Stimulated activated CD8-positive, alpha-beta memory T cell treated with anti-CD3 and anti-CD28 coated beads, Interleukin-2, amount 100 ng/mL, for 48 hours (primary cell): ENCODE measurements at regions not wholly inside any gene's neighbourhood (a gene's known extent, or its start where the extent isn't known, plus 50 kb on each side); places are given as distances from the start of the nearest gene placed in this dataset.
"Not testable (repeated sequence)": the region's sequence is repeated elsewhere in the genome, so short reads cannot be mapped to it uniquely, and the experiment has no call there.

Experiments used
- DNase-seq, 2 donors: peaks; one replicate each; pipeline ENCODE4 v3.0.0-alpha.2; 2020; ENCODE audit warnings: low read depth in 2 of 2

GRCh38 chr18:1840878-1841277, 730.4 kb downstream of the METTL4 start:
- DNase-seq = no peak

- DNase-seq = no peak
These were observed 724.7 kb downstream of the METTL4 start for GRCh38 chr18:1846640-1847039.

- DNase-seq = no peak
These were observed 722.6 kb downstream of the METTL4 start for GRCh38 chr18:1848716-1849115.

- DNase-seq = no peak
These were observed 721.9 kb downstream of the METTL4 start for GRCh38 chr18:1849386-1849785.

GRCh38 chr18:1857281-1857680, 714.0 kb downstream of the METTL4 start:
- DNase-seq = not testable (repeated sequence)

- no peak for DNase-seq
These were observed 709.8 kb downstream of the METTL4 start for GRCh38 chr18:1861473-1861872.

- DNase-seq = no peak
These were observed 705.4 kb downstream of the METTL4 start for GRCh38 chr18:1865869-1866268.

- DNase-seq = no peak
These were observed 699.0 kb downstream of the METTL4 start for GRCh38 chr18:1872274-1872673.

- DNase-seq = no peak
These were observed 696.1 kb downstream of the METTL4 start for GRCh38 chr18:1875219-1875618.

GRCh38 chr18:1884623-1885022, 686.7 kb downstream of the METTL4 start:
- no peak for DNase-seq

GRCh38 chr18:1891641-1892040, 679.7 kb downstream of the METTL4 start:
- DNase-seq = no peak

GRCh38 chr18:1892191-1892590, 679.1 kb downstream of the METTL4 start:
- no peak for DNase-seq

- no peak for DNase-seq
These were observed 675.7 kb downstream of the METTL4 start for GRCh38 chr18:1895456-1896185.

GRCh38 chr18:1906421-1906820, 664.9 kb downstream of the METTL4 start:
- no peak for DNase-seq

GRCh38 chr18:1907470-1908206, 663.7 kb downstream of the METTL4 start:
- no peak for DNase-seq

- DNase-seq = no peak
These were observed 656.8 kb downstream of the METTL4 start for GRCh38 chr18:1914489-1914888.

GRCh38 chr18:1916869-1917523, 654.3 kb downstream of the METTL4 start:
- DNase-seq = no peak

- no peak for DNase-seq
These were observed 653.7 kb downstream of the METTL4 start for GRCh38 chr18:1917569-1917968.

- no peak for DNase-seq
These were observed 649.2 kb downstream of the METTL4 start for GRCh38 chr18:1922066-1922465.

GRCh38 chr18:1928711-1929110, 642.6 kb downstream of the METTL4 start:
- no peak for DNase-seq

GRCh38 chr18:1929720-1930119, 641.6 kb downstream of the METTL4 start:
- DNase-seq = no peak

- no peak for DNase-seq
These were observed 640.7 kb downstream of the METTL4 start for GRCh38 chr18:1930291-1931270.
